SU-DHL-6 (cell line): ENCODE measurements at regions not wholly inside any gene's neighbourhood (a gene's known extent, or its start where the extent isn't known, plus 50 kb on each side); places are given as distances from the start of the nearest gene placed in this dataset.

Source experiments
- H2AFZ ChIP-seq: fragments of 200-600 bp; sonication (generic); 2 replicates; pipeline ENCODE4 v1.6.1; 2014; ENCODE audit warnings: low read depth, mild to moderate bottlenecking, moderate library complexity, mixed read lengths, antibody characterized with exemption, low read length; ENCODE audit not compliant: severe bottlenecking
- H3F3A ChIP-seq: fragments of 200-600 bp; shearing (Covaris generic); 2 replicates; pipeline ENCODE4 v1.6.0; 2016; ENCODE audit warnings: antibody characterized with exemption, mild to moderate bottlenecking; ENCODE audit not compliant: insufficient read depth
- H3K27ac ChIP-seq: fragments of 200-600 bp; sonication (generic); 2 replicates; pipeline ENCODE4 v1.5.1; 2016; ENCODE audit warnings: low read depth, mild to moderate bottlenecking, low read length, moderate library complexity, mixed read lengths
- H3K27me3 ChIP-seq: fragments of 200-600 bp; sonication (generic), shearing (Covaris generic); 2 replicates; pipeline ENCODE4 v1.6.0; 2014; ENCODE audit warnings: mild to moderate bottlenecking, low read length
- H3K36me3 ChIP-seq: fragments of 200-600 bp; sonication (generic); 2 replicates; pipeline ENCODE4 v1.6.1; 2014; ENCODE audit warnings: mild to moderate bottlenecking, low read length, mixed read lengths
- H3K4me2 ChIP-seq: fragments of 300-600, 200-600 bp; shearing (Covaris generic), sonication (generic); 2 replicates; pipeline ENCODE4 v1.6.0; 2014; ENCODE audit warnings: low read length, low read depth, mild to moderate bottlenecking; ENCODE audit not compliant: poor library complexity, severe bottlenecking
- H3K4me3 ChIP-seq: fragments of 200-600 bp; sonication (generic); 2 replicates; pipeline ENCODE4 v1.5.1; 2014; ENCODE audit warnings: antibody characterized with exemption, low read length, mild to moderate bottlenecking, mixed read lengths; ENCODE audit not compliant: insufficient read depth, poor library complexity, severe bottlenecking
- H3K79me2 ChIP-seq: fragments of 200-600 bp; sonication (generic); 2 replicates; pipeline ENCODE4 v1.6.1; 2014; ENCODE audit warnings: mild to moderate bottlenecking, low read length, moderate library complexity; ENCODE audit not compliant: insufficient read depth
- H3K9ac ChIP-seq: fragments of 200-600 bp; sonication (generic); 2 replicates; pipeline ENCODE4 v1.7.0; 2014; ENCODE audit warnings: mild to moderate bottlenecking, low read length
- H3K9me2 ChIP-seq: fragments of 200-600 bp; sonication (generic); replicated peaks from 2 replicates; pipeline ENCODE4 v1.6.1; 2014; ENCODE audit warnings: low read length; ENCODE audit not compliant: insufficient read depth
- H3K9me3 ChIP-seq: fragments of 200-600 bp; sonication (generic); 2 replicates; pipeline ENCODE4 v1.6.1; 2014; ENCODE audit warnings: low read length, mixed read lengths; ENCODE audit not compliant: insufficient read depth
- H4K20me1 ChIP-seq: fragments of 200-600 bp; sonication (generic); 2 replicates; pipeline ENCODE4 v1.6.1; 2014; ENCODE audit warnings: low read depth, mild to moderate bottlenecking, antibody characterized with exemption, low read length, moderate library complexity, mixed read lengths
- EZH2phosphoT487 ChIP-seq: fragments of 200-600 bp; sonication (generic), shearing (Covaris generic); conservative IDR thresholded peaks from 2 replicates; pipeline ENCODE4 v1.6.1; 2018; ENCODE audit warnings: mild to moderate bottlenecking, antibody characterized with exemption, low read length, moderate library complexity, mixed read lengths
- TF ChIP-seq, protein P1 (sequence below): fragments of 200-600 bp; sonication (generic); IDR thresholded peaks from one replicate; pipeline ENCODE4 v1.5.1; 2017; ENCODE audit warnings: antibody characterized with exemption, mild to moderate bottlenecking, low read length, moderate library complexity; ENCODE audit not compliant: insufficient read depth, poor library complexity, severe bottlenecking

DNA sequence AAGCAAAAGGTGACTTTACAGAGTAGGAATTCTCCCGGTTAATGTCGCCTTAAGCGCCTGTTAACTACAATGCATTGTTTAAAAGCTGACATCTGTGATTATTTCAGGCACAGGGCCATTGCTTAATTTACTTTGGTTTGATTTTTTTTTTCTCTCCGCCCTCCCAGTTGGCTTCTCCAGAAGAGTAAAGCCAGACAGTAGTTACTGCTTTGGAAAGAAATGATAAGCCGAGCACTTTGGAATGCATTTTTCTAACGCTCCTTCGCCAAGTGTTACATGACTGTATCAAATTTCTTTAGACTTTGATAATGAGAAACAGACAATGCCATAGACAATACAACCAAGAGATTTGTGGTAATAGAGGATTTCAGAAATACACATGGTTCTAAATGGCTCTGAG, 383.0 kb upstream of the TENM3 start:
- TF ChIP-seq EZH2phosphoT487: no peak
- no peak overlapping the region for H3K4me3 ChIP-seq
- H3K4me2 ChIP-seq: no peak overlapping the region
- H3K36me3 ChIP-seq: no peaks in the 10 kb centered on the region
- H3K9me3 ChIP-seq: no peaks in the 10 kb centered on the region
- no peak overlapping the region for H3K27ac ChIP-seq
- H3K9ac ChIP-seq: no peak overlapping the region
- no peaks in the 10 kb centered on the region for H3K9me2 ChIP-seq
- no peaks in the 10 kb centered on the region for H3K27me3 ChIP-seq
- H3F3A ChIP-seq: no peaks in the 10 kb centered on the region
- no peak overlapping the region for H2AFZ ChIP-seq
- H4K20me1 ChIP-seq: no peaks in the 10 kb centered on the region
- H3K79me2 ChIP-seq: no peaks in the 10 kb centered on the region

DNA sequence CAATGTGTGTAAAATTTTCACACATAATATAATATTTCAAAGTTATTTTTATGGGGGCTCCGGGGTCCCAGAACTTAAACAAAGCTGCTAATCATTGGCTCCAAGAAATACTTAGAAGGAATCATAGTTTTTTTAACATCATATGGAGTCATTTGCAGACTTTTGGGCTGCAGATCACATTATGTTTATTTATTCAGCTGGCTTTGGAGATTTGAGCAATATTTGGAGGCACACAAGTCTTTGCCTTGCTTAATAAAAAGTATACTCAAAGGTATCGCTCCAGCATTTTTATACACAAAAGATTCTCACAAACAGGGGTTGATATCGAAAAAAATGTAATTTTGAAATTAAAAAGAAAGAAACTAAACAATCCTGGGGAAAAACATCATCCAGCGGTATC, 382.5 kb upstream of the TENM3 start:
- no peaks in the 10 kb centered on the region for H4K20me1 ChIP-seq
- TF ChIP-seq, protein P1, sequence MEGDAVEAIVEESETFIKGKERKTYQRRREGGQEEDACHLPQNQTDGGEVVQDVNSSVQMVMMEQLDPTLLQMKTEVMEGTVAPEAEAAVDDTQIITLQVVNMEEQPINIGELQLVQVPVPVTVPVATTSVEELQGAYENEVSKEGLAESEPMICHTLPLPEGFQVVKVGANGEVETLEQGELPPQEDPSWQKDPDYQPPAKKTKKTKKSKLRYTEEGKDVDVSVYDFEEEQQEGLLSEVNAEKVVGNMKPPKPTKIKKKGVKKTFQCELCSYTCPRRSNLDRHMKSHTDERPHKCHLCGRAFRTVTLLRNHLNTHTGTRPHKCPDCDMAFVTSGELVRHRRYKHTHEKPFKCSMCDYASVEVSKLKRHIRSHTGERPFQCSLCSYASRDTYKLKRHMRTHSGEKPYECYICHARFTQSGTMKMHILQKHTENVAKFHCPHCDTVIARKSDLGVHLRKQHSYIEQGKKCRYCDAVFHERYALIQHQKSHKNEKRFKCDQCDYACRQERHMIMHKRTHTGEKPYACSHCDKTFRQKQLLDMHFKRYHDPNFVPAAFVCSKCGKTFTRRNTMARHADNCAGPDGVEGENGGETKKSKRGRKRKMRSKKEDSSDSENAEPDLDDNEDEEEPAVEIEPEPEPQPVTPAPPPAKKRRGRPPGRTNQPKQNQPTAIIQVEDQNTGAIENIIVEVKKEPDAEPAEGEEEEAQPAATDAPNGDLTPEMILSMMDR: no peak
- no peak for TF ChIP-seq EZH2phosphoT487

DNA sequence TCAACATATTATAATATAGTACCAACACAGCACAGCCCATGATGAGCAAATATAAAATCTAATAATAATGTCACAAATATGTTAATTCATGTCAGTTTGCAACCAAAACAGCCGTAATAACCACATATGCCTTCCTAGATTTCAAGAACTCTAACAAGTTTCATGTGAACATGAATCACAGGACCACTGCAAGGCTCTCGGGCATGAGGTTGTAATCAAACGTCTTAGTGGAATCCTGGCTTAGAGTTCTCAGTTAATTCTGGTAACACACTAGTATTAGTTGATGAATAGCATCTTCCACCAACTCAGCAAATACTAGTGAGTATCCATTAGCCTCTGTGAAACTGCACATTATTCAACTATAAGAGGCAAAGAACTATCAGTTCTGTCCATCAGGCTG, 379.3 kb upstream of the TENM3 start:
- no peaks in the 10 kb centered on the region for H3K36me3 ChIP-seq
- no peaks in the 10 kb centered on the region for H3K9me3 ChIP-seq
- H3K27me3 ChIP-seq: no peaks in the 10 kb centered on the region
- no peak overlapping the region for H3K27ac ChIP-seq
- no peaks in the 10 kb centered on the region for H3F3A ChIP-seq
- H3K9ac ChIP-seq: no peak overlapping the region
- no peaks in the 10 kb centered on the region for H3K79me2 ChIP-seq
- no peaks in the 10 kb centered on the region for H3K9me2 ChIP-seq
- no peaks in the 10 kb centered on the region for H4K20me1 ChIP-seq
- H2AFZ ChIP-seq: no peak overlapping the region
- H3K4me3 ChIP-seq: no peak overlapping the region
- no peak for TF ChIP-seq EZH2phosphoT487
- TF ChIP-seq, protein P1: no peak
- H3K4me2 ChIP-seq: no peak overlapping the region

More for the DNA sequence above, 382.5 kb upstream of the TENM3 start:
- Histone ChIP-seq H3K9ac (no peak overlapping the region), H3K4me2 (no peak overlapping the region), H3K36me3 (no peaks in the 10 kb centered on the region), H2AFZ (no peak overlapping the region), H3F3A (no peaks in the 10 kb centered on the region), H3K27ac (no peak overlapping the region), H3K27me3 (no peaks in the 10 kb centered on the region), H3K9me2 (no peaks in the 10 kb centered on the region), H3K4me3 (no peak overlapping the region), H3K9me3 (no peaks in the 10 kb centered on the region), H3K79me2 (no peaks in the 10 kb centered on the region)

DNA sequence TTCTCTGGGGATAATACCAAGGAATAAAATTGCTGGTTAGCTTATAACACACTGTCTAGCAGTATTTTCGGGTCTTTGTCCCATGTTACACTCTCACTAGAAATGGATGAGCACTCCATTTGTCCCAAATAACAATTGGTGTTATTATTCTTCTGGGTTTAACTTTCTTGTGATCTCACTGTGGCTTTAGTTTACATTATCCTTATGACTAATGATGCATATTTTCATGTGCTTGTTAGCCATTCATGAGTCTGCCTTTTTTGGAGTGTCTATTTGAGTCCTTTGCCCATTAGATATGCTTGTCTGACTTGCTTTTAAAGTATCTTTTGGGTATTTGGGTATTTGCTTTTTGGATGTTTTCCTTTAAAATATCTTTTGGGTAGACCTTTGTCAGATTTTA, 372.9 kb upstream of the TENM3 start:
- TF ChIP-seq, protein P1: no peak
- no peak for TF ChIP-seq EZH2phosphoT487
- no peak overlapping the region for H2AFZ ChIP-seq
- no peak overlapping the region for H3K9ac ChIP-seq
- no peaks in the 10 kb centered on the region for H3K9me2 ChIP-seq
- no peak overlapping the region for H3K4me2 ChIP-seq
- no peaks in the 10 kb centered on the region for H3K36me3 ChIP-seq
- no peaks in the 10 kb centered on the region for H3K79me2 ChIP-seq
- H3K27me3 ChIP-seq: no peaks in the 10 kb centered on the region
- H3F3A ChIP-seq: no peaks in the 10 kb centered on the region
- no peak overlapping the region for H3K27ac ChIP-seq
- H3K9me3 ChIP-seq: no peaks in the 10 kb centered on the region
- H3K4me3 ChIP-seq: no peak overlapping the region
- H4K20me1 ChIP-seq: no peaks in the 10 kb centered on the region
